Mucosa of descending colon (tissue), 3 donors: ENCODE measurements at regions not wholly inside any gene's neighbourhood (a gene's known extent, or its start where the extent isn't known, plus 50 kb on each side); places are given as distances from the start of the nearest gene placed in this dataset.

ENCODE experiments used
- ATAC-seq: fragments of 200-7000 bp; cut with Tn5 transposase; one replicate; pipeline ENCODE4 v1.9.1; 2020; ENCODE audit warnings: mild to moderate bottlenecking, moderate library complexity
- DNase-seq, 3 donors: peaks; one replicate each; pipeline ENCODE4 v3.0.0-alpha.2; 2020
- H3K36me3 ChIP-seq: fragments of 200-600 bp; one replicate; pipeline ENCODE4 v1.8.0; 2021; ENCODE audit warnings: low read depth, mild to moderate bottlenecking
- H3K4me1 ChIP-seq: fragments of 200-600 bp; one replicate; pipeline ENCODE4 v1.8.0; 2021; ENCODE audit warnings: low read depth, mild to moderate bottlenecking
- H3K4me3 ChIP-seq: fragments of 200-600 bp; one replicate; pipeline ENCODE4 v1.8.0; 2021; ENCODE audit warnings: mild to moderate bottlenecking
- H3K9me3 ChIP-seq: fragments of 200-600 bp; one replicate; pipeline ENCODE4 v1.8.0; 2021; ENCODE audit warnings: mild to moderate bottlenecking
- CTCF ChIP-seq: fragments of 200-600 bp; IDR thresholded peaks from one replicate; pipeline ENCODE4 v1.8.0; 2022; ENCODE audit warnings: antibody characterized with exemption, mild to moderate bottlenecking
- intact Hi-C, 2 donors: fragments of 100-400 bp; cut with DNase I in 1 of 2; cut with micrococcal nuclease in 1 of 2; formaldehyde crosslinking; loops; one replicate each; pipeline versions ENCODE4 v1.11.0 to v1.11.1; 2022; cut with DNase I, micrococcal nuclease
- donor health status: DM: no; HTN: no; CAD: no; lungs with moderate emphysema.
- donor health status: DM: no; HTN: no; CAD: no.
- donor health status: DM: no; HTN: yes; CAD: no.

GRCh38 chr15:31498756-31499155 is 172.1 kb downstream of the KLF13 start:
- intact Hi-C loops: loop anchor here in 1 of 2 donors (10.0 kb wide), 1 partner anchor 284 kb away; no protein-coding TSS in a partner anchor
- Histone ChIP-seq H3K4me3 (no peak overlapping the region), H3K4me1 (no peaks in the 10 kb centered on the region), H3K9me3 (no peaks in the 10 kb centered on the region), H3K36me3 (no peaks in the 10 kb centered on the region)
- ATAC-seq (no peak), DNase-seq (no peak)
- no peak for TF ChIP-seq CTCF

GRCh38 chr15:31499236-31499952 is 172.8 kb downstream of the KLF13 start:
- intact Hi-C loops: loop anchor here in 1 of 2 donors (10.0 kb wide), 1 partner anchor 285 kb away; no protein-coding TSS in a partner anchor
- Histone ChIP-seq H3K9me3 (no peaks in the 10 kb centered on the region), H3K4me1 (no peaks in the 10 kb centered on the region), H3K36me3 (no peaks in the 10 kb centered on the region), H3K4me3 (no peak overlapping the region)
- DNase-seq (no peak), ATAC-seq (no peak)
- TF ChIP-seq CTCF: no peak

GRCh38 chr15:31499953-31500765 is 173.5 kb downstream of the KLF13 start:
- intact Hi-C loops: loop anchor here in 1 of 2 donors (10.0 kb wide), 1 partner anchor 285 kb away; no protein-coding TSS in a partner anchor
- ATAC-seq (no peak), DNase-seq (no peak)
- Histone ChIP-seq H3K9me3 (no peaks in the 10 kb centered on the region), H3K4me3 (no peak overlapping the region), H3K36me3 (no peaks in the 10 kb centered on the region), H3K4me1 (no peaks in the 10 kb centered on the region)
- TF ChIP-seq CTCF: no peak

GRCh38 chr15:31500766-31501449 is 174.3 kb downstream of the KLF13 start:
- no peak overlapping the region for H3K4me3 ChIP-seq
- ATAC-seq: no peak
- intact Hi-C loops: no loop called here
- H3K9me3 ChIP-seq: no peaks in the 10 kb centered on the region
- DNase-seq: no peak
- H3K36me3 ChIP-seq: no peaks in the 10 kb centered on the region
- no peaks in the 10 kb centered on the region for H3K4me1 ChIP-seq
- no peak for TF ChIP-seq CTCF

GRCh38 chr15:31501536-31502157 is 175.0 kb downstream of the KLF13 start:
- no peak for TF ChIP-seq CTCF
- H3K36me3 ChIP-seq: no peaks in the 10 kb centered on the region
- no peak for ATAC-seq

More at GRCh38 chr15:31501536-31502157, 175.0 kb downstream of the KLF13 start:
- no peak overlapping the region for H3K4me3 ChIP-seq
- DNase-seq: no peak
- no peaks in the 10 kb centered on the region for H3K4me1 ChIP-seq
- H3K9me3 ChIP-seq: no peaks in the 10 kb centered on the region
- intact Hi-C loops: no loop called here
